ENCODE measurements at regions not wholly inside any gene's neighbourhood (a gene's known extent, or its start where the extent isn't known, plus 50 kb on each side); places are given as distances from the start of the nearest gene placed in this dataset.

DNA sequence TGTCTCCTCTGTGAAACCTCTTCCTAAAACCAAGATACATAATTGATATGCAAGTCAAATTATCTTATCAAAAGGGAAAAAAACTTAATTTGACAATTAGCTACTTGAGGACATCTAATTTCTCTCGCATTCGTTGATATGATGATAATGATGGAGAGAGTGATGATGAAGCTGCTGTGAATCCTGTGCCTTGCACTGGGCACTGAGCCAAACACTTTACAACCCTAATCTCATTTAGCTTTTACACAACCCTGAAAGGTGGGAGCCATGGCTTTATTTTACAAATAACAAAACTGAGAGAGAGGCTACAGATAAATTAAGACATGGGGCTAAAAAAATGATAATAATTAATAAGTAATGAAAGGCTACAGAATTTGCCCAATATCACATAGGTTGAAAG is 176.0 kb downstream of the NOC3L start:
- no peak for DNase-seq

DNA sequence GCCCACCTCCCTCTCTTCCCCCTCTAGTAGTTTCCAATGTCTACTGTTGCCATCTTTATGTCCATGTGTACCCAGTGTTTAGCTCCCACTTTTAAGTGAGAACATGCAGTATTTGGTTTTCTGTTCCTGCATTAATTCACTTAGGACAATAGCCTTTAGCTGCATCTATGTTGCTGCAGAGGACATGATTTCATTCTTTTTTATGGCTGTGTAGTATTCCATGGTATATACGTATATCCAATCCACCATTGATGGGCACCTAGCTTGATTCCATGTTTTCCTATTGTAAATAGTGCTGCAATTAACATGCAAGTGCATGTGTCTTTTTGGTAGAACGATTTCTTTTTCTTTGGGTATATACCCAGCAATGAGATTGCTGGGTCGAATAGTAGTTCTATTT is 170.4 kb downstream of the NOC3L start:
- no peak for DNase-seq

DNA sequence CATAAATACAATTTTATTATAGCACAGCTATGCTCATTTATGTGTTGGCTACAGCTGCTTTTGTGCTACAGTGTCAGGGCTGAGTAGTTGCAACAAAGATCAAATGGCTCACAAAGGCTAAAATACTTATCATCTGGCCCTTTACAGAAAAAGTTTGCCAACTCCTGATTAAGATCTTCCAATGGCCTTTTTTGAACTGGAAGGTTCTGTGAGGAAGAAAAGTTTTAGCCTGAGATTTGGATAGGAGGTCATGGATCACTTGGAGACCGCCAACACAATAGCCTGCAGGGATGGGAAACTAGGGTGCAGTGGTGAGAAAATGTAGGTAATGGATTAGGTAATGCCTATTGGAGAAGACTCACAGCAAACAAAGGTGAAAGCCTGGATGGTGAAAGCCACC is 169.8 kb downstream of the NOC3L start:
- no peak for DNase-seq

DNA sequence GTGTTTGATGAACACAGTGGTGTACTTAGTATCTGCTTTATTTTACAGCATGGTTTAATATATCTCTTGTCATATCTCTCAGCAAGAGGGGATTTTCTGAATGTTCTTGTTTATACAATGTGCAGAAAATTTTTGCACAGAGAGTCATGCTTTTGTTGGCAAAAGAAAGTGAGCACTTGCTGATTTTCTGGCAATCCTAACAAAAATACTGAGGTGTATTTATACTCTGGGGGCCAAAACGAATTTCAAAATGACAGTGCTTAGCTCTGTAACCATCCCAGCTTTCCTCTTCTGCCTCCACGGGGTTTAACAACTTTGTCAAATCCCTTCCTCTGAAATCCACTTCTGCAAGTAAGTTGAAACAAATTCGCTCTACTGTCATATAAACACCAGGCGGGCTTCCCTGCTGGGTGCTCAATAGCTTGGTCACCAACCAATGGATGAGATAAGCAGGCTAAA is 169.2 kb downstream of the NOC3L start:
- no peak for DNase-seq

- no peak for DNase-seq
Observed at GRCh38 chr10:94194256-94194655, 168.5 kb downstream of the NOC3L start.

DNA sequence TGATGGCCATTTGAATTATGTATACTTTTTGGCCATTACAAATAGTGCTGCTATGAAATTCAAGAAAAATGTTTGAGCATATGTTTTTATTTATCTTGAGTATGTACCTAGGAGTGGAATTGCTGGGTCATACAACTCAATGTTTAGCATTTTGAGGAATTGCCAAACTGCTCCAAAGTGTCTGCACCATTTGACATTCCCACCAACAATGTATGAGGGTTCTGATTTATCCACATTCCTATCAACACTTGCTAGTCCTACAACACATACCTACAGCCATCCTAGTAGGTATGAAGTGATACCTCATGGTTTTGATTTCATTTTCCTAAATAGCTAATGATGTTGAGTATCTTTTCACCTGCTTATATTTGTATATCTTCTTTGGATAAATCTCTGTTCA is 165.5 kb downstream of the NOC3L start:
- no peak for DNase-seq

DNA sequence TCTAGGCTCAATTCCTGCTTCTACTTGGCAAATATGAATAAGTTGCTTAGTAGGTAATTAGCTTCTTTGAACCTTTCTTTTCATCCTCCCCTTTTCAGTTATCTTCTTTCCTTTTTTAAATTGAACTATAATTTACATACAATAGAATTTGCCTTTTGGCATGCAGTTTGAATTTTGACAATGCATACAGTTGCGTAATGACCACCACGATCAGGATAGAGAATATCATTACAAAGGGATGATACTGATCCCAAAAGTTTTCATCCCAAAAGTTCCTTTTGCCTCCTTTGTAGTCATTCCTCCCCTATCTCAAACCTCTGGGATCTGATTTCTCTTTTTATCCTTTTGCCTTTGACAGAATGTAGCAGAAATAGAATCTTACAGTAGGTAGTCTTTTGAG is 164.4 kb downstream of the NOC3L start:
- no peak for DNase-seq

DNA sequence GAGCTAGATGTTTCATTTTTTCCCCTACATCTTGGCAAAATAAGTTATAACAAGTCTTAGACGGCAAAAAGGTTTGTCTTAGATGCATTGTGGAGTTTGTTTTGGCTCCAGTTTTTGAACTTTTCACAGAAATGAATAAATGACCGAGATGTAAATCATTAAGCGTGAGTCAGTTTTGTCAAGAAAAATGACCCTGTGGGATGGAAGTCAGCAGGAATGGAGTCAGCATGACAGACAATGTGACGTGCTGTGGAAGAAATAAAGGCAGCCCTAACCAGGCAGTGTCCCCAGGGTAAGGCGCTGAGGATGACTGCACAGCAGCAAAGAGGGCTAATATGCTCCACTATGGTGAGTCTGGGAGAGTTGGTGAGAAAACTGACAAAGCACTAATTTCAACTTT is 163.2 kb downstream of the NOC3L start:
- DNase-seq = no peak

DNA sequence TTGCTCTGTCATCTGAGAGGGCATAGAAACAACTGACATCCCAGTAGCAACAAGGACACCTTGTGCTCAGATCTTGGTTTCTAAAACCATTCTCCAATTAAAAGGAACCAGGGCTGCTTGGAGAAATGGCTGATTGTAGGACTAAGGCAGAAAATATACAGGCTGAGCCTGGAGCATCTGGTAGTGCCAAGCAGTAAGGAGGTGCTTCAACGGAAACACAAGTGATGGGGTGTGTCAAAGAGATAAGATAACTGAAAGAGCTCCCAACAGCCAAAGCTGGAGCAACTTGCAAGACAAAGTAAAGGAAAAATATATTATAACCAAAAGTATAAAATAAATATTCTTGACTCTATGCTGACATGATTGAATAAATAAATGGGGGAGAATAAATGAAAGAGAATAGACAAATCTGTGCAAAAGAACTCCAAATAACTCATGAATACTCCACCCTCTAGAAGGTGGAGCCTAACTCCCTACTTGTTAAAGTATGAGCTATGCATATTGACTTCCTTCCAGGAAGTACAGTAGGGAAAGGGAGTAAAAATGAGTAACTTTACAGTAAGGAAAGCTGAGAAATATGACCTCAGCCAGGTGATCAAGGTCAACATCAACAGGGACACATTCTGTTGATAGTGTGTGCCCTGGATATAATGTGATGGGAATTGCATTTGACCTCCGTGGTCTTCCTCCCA is 162.4 kb downstream of the NOC3L start:
- no peak for DNase-seq

DNA sequence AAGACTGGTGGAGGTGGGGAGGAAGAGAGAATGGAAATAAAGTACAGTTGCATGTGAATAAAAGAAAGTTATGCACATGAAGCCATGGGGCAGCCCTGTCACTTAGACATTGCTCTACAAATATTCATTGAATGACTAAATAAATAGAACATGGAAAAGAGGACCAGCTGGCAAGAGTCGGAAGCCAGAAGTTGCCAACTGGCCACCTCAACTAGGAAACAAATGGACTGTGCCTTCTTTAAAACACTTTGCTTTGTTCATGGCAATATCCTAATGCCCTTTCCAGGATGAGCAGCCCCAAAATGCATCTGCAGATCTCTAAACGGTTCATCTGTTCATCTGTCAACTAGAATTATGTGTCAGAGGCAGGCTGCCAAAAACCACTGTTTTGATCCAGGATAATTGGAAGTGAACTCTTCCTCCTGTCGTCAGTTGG is 157.3 kb downstream of the NOC3L start:
- DNase-seq = peak in 1 of 56 donors; percentile 7

DNA sequence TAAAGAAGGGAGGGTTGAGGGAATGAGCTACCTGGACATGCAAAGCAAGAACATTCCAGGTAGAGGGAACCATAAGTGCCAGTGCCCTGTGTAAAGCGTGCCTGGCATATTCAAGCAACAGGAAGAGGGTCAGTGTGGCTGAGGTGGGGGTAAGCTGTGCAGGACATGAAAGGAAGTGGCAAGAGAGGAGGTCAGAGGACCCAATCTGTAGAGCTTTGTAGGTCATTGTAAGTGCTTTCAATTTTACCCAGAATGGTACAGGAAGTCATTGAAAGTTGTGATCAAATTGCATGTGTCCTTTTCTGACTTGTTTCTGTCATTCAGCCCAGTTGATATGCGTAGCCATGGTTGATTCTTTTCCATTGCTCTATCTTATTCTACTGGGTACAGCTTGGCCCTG is 156.6 kb downstream of the NOC3L start:
- DNase-seq = no peak

DNA sequence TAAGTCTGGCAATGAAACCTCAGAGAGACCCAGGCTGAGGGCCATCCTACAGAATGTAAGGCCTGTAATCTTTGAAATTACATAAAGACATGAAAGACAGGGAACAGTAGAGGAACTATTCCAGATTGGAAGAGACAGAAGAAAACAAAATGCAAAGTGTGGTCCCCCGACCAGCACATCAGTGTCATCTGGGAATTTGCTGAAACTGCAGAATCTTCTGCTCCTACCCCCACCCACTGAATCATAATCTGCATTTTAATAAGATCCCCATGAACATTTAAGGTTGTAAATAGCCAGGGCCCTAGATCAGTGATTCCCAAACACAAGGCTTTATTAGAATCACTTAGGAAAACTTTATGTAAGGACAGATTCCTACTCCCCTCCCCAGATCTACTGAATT is 154.4 kb downstream of the NOC3L start:
- no peak for DNase-seq

DNA sequence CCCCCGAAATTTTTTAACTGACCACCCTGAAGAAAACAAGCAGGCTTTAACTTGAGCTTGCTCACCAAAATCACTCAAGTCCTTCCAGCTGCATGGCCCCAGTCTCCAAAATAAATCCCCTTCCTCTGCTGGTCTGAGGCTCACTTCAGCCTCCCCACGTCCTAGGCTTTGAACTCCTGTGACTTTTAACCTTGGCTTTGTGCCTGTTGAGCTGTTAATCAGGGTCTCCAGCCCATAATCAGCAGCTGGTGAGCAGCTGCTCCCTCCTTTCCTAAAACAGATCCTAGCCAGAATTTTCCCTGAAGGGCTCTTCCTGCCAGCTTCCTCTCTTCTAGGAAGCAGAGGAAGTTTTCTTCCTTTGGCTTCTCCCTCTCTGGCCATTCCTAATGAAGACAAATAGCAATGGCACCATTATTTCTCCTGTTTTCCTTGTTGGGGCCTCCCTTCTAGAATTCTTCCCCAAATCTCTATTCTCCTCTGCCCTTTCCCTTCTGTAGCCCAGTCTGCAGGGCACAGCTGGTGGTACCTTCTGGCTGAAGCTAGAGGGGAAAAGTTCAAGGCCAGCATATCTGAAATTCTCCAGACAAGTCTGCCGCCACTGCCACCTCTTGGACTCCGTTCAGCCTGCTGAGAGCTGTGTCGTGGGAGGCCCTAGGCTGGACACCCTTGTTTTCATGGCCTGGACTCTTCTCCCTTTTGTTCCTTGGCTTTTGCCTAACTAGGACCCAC is 152.1 kb downstream of the NOC3L start:
- no peak for DNase-seq

DNA sequence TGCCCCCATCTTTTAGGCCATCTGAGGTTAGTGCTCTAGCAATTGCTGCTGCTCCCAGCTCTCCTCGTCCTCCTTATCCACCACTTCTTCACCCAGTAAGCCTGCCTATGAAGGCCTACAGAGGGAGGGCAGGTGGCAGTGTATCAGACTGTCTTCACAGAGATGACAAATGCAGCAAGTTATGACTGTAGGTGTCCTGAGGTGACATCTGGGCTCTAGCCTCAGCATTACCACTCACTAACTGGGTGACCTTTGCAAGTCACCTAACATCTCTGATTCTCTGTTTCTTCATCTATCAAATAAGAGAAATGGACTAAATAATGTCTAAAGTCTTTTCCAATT is 151.6 kb downstream of the NOC3L start:
- no peak for DNase-seq

DNA sequence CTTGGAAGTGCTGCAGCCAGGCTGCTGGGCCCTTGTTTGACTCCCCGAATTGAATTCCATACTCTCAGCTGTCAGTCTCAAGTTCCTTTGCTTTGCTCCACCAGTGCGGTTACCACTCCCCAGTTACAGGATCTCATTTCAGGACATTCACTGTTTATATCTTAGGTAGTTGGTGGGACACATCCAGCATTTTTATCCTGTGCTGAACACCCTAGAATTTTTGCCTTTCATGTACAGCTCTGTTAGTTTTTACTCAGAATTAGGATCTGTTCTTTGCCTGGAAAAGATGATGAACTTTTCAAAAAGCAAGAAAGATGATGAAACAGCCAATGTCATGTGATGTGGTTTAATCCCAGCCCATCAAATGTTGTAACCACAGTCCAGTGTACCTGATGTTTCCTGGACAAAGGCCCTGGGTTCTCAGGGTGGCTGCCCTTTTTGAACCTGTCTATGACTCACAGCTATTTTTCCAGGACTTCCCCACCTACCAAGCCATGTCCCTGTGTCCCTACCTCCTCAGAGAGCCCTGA is 149.7 kb downstream of the NOC3L start:
- DNase-seq = no peak

DNA sequence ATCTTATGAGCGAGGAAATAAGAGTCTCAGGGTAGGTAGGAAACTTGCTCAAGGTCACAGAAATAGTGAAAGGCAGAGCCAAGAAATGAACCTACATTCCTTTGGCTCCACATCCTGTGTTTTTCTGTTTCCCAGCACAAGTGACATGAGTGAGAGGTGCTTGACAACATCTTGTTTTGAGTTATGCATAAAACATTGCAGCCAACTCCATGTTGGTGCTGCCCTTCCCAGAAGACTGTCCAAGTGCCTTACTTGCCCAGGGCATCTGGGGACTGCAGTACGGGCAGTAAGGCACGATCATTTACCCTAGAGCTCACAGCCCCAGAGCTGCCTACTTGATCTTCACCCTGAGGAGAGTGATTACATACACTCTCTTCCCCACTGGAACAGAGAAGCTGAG is 148.8 kb downstream of the NOC3L start:
- no peak for DNase-seq

DNA sequence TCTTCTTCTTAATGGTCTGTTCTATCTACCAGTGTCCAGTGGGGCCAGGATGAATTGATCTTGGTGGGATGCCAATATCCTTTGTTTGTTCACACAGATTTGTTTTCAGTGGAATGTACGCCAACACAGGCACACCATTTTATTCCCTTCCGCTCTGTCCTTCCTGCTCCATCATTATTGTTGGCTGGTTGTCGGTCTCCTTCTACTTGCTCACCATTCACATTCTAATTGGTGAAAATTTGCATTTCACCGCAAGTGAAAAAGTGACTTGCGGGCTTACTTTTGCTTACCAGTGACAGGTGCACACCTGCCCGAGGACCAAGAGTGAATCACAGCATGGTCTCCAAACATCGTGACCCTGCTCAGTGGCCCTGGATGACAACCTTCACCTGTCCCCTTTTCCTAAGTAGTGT is 148.3 kb downstream of the NOC3L start:
- no peak for DNase-seq

DNA sequence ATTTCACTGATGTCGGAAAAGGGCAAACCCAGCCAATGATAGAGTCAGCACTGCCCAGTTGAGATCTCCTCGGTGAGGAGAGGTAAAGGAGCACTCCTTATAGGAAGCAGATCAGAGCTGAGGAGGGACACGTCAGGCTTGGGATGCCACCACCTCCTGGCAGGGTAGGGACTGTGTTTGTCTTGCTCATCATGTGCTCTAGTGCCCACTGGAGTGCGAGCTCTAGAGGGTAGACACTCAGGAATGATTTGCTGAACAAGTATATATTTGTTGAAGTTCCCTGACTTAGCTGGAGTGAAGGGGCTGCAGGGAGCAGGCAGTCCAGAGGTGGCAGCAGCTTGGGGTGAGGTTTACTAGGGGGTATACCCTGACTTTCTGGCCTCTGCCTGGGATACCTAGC is 146.5 kb downstream of the NOC3L start:
- no peak for DNase-seq

GRCh38 chr10:94217411-94217810 is 145.3 kb downstream of the NOC3L start:
- no peak for DNase-seq

- no peak for DNase-seq
Observed at GRCh38 chr10:94218493-94219183, 144.1 kb downstream of the NOC3L start.

DNA sequence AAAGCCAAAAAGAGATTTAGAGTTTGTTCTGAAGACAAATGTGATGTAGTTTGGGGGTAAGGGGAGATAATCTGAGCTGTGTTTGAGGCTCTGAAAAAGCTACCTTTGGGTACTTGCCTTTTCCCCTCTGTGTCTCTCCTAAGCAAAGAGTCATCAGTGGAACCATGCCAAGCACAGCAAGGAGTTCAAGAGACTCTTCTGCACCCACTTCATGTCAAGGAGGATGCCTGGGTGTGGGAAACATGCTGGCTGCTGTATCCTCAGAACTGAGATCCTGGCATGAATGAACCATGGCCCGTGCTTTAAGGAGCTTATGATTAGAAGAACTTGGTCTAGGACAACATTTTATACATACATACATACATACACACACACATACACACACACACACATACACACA is 142.9 kb downstream of the NOC3L start:
- DNase-seq = no peak

DNA sequence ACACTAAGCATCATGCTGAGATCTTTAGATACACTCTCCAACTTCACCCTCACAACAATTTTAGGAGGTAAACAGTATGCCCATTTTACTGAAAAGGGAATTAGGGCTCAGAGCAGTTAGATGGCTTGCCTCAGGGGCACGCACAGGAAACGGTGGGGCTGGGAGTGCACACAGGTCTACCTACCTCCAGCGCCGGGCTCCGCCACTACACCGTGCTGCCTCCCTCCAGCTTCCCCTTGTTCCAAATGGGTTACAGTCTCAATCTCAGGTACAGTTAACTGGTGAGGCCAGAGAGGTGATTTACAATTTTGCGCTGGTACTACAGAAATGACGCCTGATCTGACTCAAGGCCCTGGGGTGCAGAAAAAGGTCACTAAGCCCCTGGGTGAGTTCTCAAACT is 142.0 kb downstream of the NOC3L start:
- no peak for DNase-seq
